ENCODE measurements at regions not wholly inside any gene's neighbourhood (a gene's known extent, or its start where the extent isn't known, plus 50 kb on each side); places are given as distances from the start of the nearest gene placed in this dataset.

DNA sequence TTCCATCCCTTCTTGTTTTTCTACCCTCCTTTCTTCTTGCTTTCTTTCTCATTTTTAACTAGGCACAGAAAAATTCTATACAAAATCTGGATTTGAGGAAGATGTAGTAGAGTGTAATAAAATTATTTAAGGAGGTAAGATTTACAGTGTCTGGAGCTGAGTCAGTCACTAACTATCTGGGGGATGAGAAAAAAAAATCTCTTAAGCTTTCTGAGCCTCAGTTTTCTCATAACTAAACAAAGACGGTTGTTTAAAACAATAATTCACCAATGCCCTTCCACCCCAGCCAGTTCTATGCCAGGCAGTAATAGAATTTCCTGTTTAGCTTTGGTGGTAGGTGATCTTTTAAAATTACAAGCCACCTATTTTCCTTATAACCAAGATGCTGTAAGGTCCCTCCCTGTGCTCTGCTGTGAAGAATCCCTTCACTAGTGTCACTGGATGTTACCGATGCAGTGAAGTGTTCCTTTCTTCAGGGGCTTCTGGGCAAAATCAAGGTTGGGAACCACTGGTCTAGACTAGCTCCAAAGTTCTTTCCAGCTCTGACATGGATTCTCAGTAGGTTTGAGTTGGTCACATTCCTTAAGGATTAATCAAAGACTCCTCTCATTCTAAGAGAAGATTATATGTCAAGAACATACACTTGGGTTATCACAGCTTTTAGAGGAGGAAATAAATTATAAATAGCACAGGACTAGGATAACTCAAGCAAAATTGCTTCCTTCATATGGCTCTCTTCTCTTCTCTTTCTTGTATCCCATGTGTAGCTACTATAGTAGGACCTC, 289.0 kb downstream of the CDH2 start:
- dilution Hi-C loops (cut with MboI; ENCODE audit: extremely low pct_ligation_motif_present, low sequenced_read_pairs): no loop called here
- FAIRE-seq (no peak), DNase-seq (ENCODE audit: low read depth, low spot score) (no peak)
- TF ChIP-seq FOS (IDR thresholded peaks at IDR 0.05; ENCODE audit: borderline replicate concordance, insufficient read depth, low read length) (no peak), EZH2 (IDR thresholded peaks at IDR 0.05; ENCODE audit: borderline replicate concordance, low read depth, low read length, severe bottlenecking) (no peak), POLR2A (IDR thresholded peaks at IDR 0.05; ENCODE audit: low read depth, low read length) (no peak), POLR2AphosphoS5 (IDR thresholded peaks at IDR 0.05; ENCODE audit: insufficient read depth, low read depth, low read length) (no peak), JUN (IDR thresholded peaks at IDR 0.05; ENCODE audit: borderline replicate concordance, insufficient read depth, insufficient read length, low read depth) (no peak), GATA2 (IDR thresholded peaks at IDR 0.05; ENCODE audit: insufficient read depth, insufficient read length, low read depth, low read length) (no peak), MYC (IDR thresholded peaks at IDR 0.05; ENCODE audit: low read depth, low read length) (no peak)
- TF ChIP-seq, protein P1, sequence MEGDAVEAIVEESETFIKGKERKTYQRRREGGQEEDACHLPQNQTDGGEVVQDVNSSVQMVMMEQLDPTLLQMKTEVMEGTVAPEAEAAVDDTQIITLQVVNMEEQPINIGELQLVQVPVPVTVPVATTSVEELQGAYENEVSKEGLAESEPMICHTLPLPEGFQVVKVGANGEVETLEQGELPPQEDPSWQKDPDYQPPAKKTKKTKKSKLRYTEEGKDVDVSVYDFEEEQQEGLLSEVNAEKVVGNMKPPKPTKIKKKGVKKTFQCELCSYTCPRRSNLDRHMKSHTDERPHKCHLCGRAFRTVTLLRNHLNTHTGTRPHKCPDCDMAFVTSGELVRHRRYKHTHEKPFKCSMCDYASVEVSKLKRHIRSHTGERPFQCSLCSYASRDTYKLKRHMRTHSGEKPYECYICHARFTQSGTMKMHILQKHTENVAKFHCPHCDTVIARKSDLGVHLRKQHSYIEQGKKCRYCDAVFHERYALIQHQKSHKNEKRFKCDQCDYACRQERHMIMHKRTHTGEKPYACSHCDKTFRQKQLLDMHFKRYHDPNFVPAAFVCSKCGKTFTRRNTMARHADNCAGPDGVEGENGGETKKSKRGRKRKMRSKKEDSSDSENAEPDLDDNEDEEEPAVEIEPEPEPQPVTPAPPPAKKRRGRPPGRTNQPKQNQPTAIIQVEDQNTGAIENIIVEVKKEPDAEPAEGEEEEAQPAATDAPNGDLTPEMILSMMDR (IDR thresholded peaks at IDR 0.05; ENCODE audit: extremely low read depth in 1 of 2, insufficient read depth in 1 of 2, low read depth in 1 of 2, low read length in 2 of 2): no peak
- TF ChIP-seq, protein P2, sequence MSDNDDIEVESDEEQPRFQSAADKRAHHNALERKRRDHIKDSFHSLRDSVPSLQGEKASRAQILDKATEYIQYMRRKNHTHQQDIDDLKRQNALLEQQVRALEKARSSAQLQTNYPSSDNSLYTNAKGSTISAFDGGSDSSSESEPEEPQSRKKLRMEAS (IDR thresholded peaks at IDR 0.05; ENCODE audit: insufficient read depth, insufficient read length): no peak
- no peak overlapping the region for H3K9ac ChIP-seq (replicated peaks; ENCODE audit: extremely low read depth, insufficient read depth, low read length)
- no peaks in the 10 kb centered on the region for H3K4me1 ChIP-seq (ENCODE audit: control insufficient read depth, extremely low read depth, insufficient read depth, low read length)
- BruUV-seq (replicated peaks): no TSS peak
- H2AFZ ChIP-seq (ENCODE audit: low read depth, low read length): no peak overlapping the region
- H3K79me2 ChIP-seq (ENCODE audit: control insufficient read depth, insufficient read depth, low read length): no peaks in the 10 kb centered on the region
- peaks cover 0 to 2% of the 10 kb centered on the region in 2 experiments for H3K27me3 ChIP-seq (ENCODE audit: control insufficient read depth in 2 of 2, insufficient read depth in 2 of 2, low read length in 2 of 2)
- no peaks in the 10 kb centered on the region for H3K9me3 ChIP-seq (replicated peaks; ENCODE audit: control insufficient read depth, insufficient read depth, low read length)
- H3K4me2 ChIP-seq (ENCODE audit: insufficient read depth, low read length): no peak overlapping the region
- H4K20me1 ChIP-seq (replicated peaks; ENCODE audit: control insufficient read depth, extremely low read depth, insufficient read depth, low read length): no peaks in the 10 kb centered on the region
- H3K27ac ChIP-seq (ENCODE audit: insufficient read depth, low read depth, low read length): no peak overlapping the region
- H3K4me3 ChIP-seq (replicated peaks in 1 of 3; ENCODE audit: insufficient read depth in 1 of 3, low read depth in 1 of 3, low read length in 3 of 3): no peak overlapping the region
- ChIA-PET CTCF (interaction anchor here (0.7 to 1.2 kb wide), 4 partner anchors 11 to 138 kb away, joined by 3 to 4 read pairs (median 3); no protein-coding TSS in a partner anchor), POLR2A (no interaction called here)
- H3K36me3 ChIP-seq (ENCODE audit: control insufficient read depth in 2 of 2, extremely low read depth in 1 of 2, insufficient read depth in 2 of 2, low read length in 2 of 2): no peaks in the 10 kb centered on the region
- no peaks in the 10 kb centered on the region for H3K9me1 ChIP-seq (replicated peaks; ENCODE audit: control insufficient read depth, extremely low read depth, insufficient read depth, low read length)
- intact Hi-C loops (cut with micrococcal nuclease): no loop called here
